CD4-positive, alpha-beta T cell treated with Interleukin-4 for 4 hours (primary cell): ENCODE measurements at regions not wholly inside any gene's neighbourhood (a gene's known extent, or its start where the extent isn't known, plus 50 kb on each side); places are given as distances from the start of the nearest gene placed in this dataset.
"Not testable (repeated sequence)": the region's sequence is repeated elsewhere in the genome, so short reads cannot be mapped to it uniquely, and the experiment has no call there.

Experiments
- DNase-seq: peaks from one replicate; pipeline ENCODE4 v3.0.0-alpha.2; 2020

- no peak for DNase-seq
Observed at GRCh38 chr2:182477774-182478173, 50.9 kb upstream of the PDE1A start.

- no peak for DNase-seq
Observed at GRCh38 chr2:182481676-182482075, 54.8 kb upstream of the PDE1A start.

DNA sequence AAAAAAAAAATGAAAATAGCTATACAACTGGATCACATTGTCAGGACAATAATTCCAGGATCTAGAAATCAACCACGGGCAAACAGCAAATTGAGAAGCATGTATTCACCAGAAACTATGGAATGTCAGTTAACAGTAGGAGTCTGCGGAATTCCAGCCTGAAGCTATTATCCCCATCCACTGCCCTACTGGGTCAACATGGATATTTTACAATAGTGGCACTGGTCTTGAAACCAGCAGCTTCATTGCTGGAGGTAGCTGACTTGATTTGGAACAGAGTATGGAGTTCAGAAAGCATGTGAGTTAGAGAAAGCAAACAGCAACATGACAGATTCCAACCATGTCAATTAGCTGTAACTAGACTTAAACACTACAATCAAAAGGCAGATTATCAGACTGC, 55.7 kb upstream of the PDE1A start:
- no peak for DNase-seq

- DNase-seq = no peak
Observed at GRCh38 chr2:182496596-182496995, 69.8 kb upstream of the PDE1A start.

DNA sequence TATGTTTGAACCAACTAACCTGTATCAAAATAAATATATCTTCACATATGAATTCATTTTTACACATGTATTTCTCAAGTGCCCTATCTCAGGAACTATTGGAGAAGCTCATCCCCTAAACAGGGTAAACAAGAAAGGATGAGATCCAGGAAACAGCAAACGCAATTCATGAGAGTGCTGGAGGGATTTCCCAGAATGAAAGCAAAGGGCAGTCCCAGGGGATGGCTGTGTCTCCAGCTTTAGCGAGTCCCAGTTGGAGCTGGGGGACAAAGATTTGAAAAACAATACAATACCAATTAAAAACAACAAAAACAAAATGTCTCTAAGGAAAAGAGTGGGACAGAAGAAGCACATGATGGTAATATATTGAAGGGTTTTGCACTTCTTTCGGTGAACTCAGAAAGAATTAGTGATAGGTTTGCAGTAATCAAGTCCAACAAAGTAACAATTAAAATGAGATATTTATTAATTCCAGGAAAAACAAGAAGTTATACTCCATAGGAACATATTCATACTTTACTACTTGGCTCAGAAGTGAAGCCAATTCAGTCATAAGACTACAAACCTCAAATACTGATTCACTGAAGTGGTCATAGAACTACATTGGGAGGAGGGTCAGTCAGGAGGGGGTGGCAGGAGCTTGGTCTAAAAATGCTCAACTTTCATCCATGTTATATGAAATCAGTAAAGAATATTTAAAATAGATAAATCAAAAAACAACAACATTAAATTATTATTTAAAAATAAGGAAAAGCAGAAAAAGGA, 73.1 kb upstream of the PDE1A start:
- DNase-seq = no peak

DNA sequence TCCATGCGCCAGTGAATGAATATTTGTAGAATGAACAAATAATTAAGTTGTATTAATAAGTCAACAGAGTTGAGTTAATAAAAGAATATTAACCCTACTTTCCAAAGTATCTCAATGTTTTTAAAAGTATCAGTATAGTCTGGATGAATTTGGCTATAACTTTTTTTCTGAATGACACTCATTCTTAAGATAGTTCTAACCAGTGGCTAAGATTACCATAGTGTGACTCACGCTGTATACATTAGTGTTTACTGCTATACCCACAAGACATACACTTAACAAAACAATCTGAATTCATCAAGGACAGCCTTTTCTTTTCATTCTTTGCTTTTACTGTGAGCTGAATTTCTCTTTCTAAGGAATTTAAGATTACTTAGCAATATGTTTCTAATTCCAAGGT, 77.0 kb upstream of the PDE1A start:
- no peak for DNase-seq

DNA sequence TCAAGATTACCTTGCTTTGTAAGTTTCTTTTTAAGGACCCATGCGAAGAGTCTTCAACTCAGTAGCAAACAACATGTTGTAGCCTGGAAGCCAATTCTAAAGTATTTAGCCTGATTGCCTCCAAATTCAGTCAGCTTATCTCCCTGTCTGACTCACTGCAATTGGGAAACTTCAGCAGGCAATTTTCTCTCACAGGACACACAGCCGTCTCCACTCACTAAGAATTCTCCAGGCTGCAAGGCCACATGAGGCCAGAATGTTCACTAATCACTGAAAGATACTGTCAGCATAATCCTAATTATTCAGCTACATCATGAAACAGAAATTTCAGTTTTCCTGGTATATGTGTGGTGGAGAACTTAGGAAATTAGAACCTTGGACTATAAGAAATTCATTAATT, 78.1 kb upstream of the PDE1A start:
- DNase-seq = no peak

DNA sequence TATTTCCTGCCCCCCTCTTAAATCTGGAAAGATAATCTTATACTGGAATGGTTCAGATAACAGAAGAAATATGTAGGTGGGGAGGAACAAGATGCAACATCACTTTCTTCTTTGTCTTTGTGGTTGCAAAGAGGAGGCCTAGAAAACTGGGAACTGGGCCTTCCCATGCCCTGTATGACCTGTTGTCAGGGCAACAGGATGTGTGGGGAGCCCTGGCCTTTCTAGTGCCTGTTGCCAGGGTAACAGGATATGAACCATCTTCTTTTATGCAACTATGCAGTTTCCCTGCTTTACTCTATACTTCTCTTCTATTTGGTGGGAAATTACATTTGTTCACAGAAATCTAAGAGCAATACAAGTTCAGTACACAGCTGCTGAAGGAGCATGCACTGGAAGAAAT, 79.8 kb upstream of the PDE1A start:
- no peak for DNase-seq

DNA sequence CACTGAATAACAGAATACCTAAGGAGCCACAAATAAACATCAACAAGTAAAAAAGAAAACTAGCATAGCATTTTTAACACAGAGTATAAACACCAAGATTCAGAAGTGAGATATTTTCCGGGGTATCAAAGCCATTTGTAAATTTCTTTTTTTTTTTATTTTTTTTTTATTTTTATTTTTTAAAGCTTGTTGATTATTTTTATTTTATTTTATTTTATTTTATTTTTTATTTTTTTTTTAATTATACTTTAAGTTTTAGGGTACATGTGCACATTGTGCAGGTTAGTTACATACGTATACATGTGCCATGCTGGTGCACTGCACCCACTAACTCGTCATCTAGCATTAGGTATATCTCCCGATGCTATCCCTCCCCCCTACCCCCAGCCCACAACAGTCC, 81.7 kb upstream of the PDE1A start:
- not testable (repeated sequence) for DNase-seq

- DNase-seq = no peak
Observed at GRCh38 chr2:182509216-182509615, 82.4 kb upstream of the PDE1A start.

- DNase-seq = no peak
Observed at GRCh38 chr2:182521453-182522404, 94.9 kb upstream of the PDE1A start.

DNA sequence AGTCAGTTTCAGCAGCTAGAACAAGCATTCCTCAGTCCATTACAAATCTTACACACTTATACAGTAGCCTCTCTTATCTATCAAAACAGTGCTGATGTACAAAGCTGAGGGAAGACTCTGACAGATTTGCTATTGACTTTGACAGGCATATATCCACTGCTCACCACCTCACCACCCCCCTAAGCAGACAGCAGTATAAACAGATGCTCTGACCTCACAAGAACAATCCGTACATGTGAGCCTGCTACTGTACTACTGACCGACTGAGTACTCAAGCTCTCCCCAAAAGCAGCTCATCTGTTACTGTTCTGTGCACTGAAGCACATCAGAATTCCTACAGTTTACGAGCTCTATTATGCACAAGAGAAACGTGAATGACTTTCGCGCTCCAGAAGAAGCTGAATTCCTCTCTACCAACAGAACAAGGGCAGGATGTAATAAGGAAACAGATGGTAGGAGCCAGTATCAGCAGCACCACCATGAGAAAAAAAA, 95.6 kb upstream of the PDE1A start:
- no peak for DNase-seq

DNA sequence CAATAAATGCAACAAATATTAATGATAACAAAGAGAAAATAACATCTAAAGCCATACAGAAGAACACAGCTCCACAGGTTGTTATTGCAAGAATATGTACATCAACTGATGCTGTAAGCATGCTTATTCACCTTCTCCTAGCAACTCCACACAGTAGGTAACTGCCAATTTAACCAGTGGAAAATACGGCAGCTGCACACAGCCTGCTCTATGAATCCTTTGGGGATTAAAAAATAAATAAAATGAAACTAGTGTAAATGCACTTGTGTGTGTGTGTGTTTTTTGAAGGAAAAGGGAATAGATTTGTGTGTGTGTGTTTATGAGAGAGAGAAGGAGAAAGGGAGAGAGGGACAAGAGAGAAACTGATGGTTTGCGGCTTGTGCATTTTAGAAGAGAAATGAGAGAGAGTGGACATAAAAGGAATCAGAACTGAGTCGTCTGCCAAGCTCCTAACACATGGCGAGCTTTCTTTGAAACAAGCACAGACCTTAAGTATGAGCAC, 96.2 kb upstream of the PDE1A start:
- no peak for DNase-seq

DNA sequence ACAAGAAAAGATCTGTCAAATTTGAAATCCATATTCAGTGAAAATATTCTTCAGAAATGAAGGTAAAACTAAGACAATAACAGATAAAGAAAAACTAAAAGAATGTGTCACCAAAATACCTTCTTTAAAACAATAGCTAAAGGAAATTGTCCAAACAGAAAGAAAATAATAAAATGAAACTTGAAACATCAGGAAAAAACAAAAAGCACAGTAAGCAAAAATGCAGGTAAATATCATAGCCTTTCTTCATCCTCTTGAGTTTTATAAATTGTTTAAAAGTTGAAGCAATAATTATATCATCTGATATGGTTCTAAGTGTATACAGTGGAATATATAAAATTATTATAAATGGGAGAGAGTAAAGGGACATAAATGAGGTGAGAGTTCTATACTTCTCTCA, 103.8 kb upstream of the PDE1A start:
- no peak for DNase-seq

DNA sequence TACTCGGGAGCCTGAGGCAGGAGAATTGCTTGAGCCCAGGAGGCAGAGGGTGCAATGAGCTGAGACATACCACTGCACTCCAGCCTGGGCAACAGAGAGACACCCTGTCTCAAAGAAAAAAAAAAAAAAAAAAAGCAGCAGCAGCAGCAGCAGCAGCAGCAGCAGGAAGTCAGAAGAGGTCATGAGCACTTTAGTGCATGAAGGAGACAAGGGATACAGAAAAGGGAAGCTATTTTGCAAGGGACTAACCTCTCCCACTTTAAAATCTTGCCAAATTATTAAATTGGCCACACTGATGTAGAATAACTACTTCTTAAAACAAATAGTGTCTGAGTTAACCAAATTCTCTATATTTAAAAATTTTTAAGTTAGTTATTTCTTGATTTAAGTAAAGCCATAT, 113.4 kb upstream of the PDE1A start:
- no peak for DNase-seq

DNA sequence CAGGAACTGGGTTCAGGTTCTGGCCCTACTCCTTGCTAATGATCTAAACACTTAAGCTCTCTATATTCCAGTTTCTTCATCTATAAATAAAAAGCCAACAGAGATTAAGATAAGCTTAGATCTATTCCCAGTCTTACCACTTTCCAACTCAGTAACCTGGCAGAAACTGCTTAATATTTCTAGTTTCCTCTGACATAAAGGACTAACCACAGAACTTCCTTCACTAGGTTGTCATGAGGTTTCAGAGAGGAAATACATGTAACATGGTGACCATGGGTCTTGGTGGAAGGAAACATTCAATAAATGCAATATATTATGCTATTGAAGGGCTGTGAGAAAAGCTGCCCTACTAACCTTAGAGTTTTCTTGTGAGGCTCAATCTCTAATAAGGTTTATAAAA, 114.4 kb upstream of the PDE1A start:
- no peak for DNase-seq

DNA sequence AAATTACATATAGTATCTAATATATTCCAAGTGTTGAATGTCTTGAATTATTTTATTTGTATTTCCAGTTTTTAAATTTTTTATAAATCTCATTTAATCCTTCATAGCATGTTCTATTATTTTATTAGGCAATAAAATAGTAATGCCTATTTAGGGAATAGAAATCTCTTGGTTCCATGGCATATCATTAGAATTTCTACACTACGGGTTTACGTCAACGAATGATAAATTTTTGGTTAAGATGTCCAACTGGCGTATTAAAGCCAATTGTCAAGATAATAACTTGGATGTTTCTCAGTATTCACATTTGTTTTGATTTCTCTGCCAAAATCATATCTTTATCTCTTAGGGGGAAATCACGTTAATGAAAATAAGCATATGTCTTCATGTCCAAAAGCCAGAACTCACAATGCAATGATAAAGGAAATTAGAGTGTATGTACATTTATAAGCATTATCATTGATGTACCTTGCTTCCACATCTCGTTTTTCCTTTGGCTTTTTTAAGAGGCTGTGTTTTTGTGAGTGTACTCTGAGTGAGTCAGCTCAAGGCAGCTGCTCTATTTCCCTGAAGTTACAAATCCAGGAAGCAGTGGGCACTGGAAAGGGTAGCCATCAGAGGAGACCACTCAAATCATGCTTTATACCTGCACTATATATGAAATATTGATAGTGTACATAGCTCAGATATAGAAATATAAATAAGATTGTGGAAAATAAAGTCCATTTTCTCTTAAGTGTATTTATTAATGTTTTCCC, 115.8 kb upstream of the PDE1A start:
- DNase-seq = no peak

- DNase-seq = no peak
Observed at GRCh38 chr2:182543741-182544525, 117.1 kb upstream of the PDE1A start.

- DNase-seq = no peak
Observed at GRCh38 chr2:182545420-182546167, 118.8 kb upstream of the PDE1A start.

GRCh38 chr2:182548031-182548950, 121.5 kb upstream of the PDE1A start:
- no peak for DNase-seq
